Mesenchymal stem cell (in vitro differentiated cells and primary cell): ENCODE measurements at regions not wholly inside any gene's neighbourhood (a gene's known extent, or its start where the extent isn't known, plus 50 kb on each side); places are given as distances from the start of the nearest gene placed in this dataset.

Experiments
- DNase-seq: peaks from one replicate; pipeline ENCODE4 v3.0.0-alpha.2; 2013
- H2AFZ ChIP-seq: one replicate; pipeline ENCODE4 v1.6.1; 2013; ENCODE audit warnings: low read depth, mild to moderate bottlenecking, control low read depth, inconsistent platforms, low read length, moderate library complexity
- H2AK5ac ChIP-seq: 2 replicates; pipeline ENCODE4 v1.6.1; 2013; ENCODE audit warnings: low read length, moderate library complexity, mild to moderate bottlenecking, inconsistent platforms; ENCODE audit not compliant: severe bottlenecking
- H2BK120ac ChIP-seq: one replicate; pipeline ENCODE4 v1.6.1; 2013; ENCODE audit warnings: low read depth, mild to moderate bottlenecking, inconsistent platforms, low read length, moderate library complexity
- H2BK12ac ChIP-seq, 2 experiments: one replicate each; pipeline ENCODE4 v1.6.1; 2013; ENCODE audit warnings: inconsistent platforms in 2 of 2, low read length in 2 of 2, mild to moderate bottlenecking in 2 of 2, moderate library complexity in 2 of 2, control low read depth in 1 of 2
- H2BK15ac ChIP-seq: one replicate; pipeline ENCODE4 v1.6.1; 2013; ENCODE audit warnings: mild to moderate bottlenecking, low read depth, inconsistent platforms; ENCODE audit not compliant: poor library complexity, severe bottlenecking
- H2BK5ac ChIP-seq: 2 replicates; pipeline ENCODE4 v1.6.1; 2013; ENCODE audit warnings: low read depth, mild to moderate bottlenecking, low read length, control low read depth, inconsistent platforms; ENCODE audit not compliant: poor library complexity, severe bottlenecking
- H3K14ac ChIP-seq, 2 experiments: one replicate each; pipeline ENCODE4 v1.6.1; 2013; ENCODE audit warnings: inconsistent platforms in 2 of 2, low read length in 2 of 2, control low read depth in 1 of 2, mild to moderate bottlenecking in 1 of 2, moderate library complexity in 1 of 2
- H3K18ac ChIP-seq, 2 experiments: one replicate each; pipeline ENCODE4 v1.6.1; 2013; ENCODE audit warnings: inconsistent platforms in 2 of 2, low read length in 2 of 2, control low read depth in 1 of 2, low read depth in 1 of 2, mild to moderate bottlenecking in 1 of 2
- H3K23ac ChIP-seq, 2 experiments: one replicate each; pipeline ENCODE4 v1.6.1; 2013; ENCODE audit warnings: inconsistent platforms in 2 of 2, low read length in 2 of 2, mild to moderate bottlenecking in 2 of 2, moderate library complexity in 2 of 2, control low read depth in 1 of 2
- H3K27ac ChIP-seq: 2 replicates; pipeline ENCODE4 v1.5.1; 2013; ENCODE audit warnings: mild to moderate bottlenecking, moderate library complexity, low read length, control low read depth, inconsistent platforms; ENCODE audit not compliant: poor library complexity, severe bottlenecking
- H3K27me3 ChIP-seq, 2 experiments: 2 replicates each; pipeline versions ENCODE4 v1.6.1 to v1.7.0; 2013; ENCODE audit warnings: low read length in 2 of 2, mild to moderate bottlenecking in 2 of 2, moderate library complexity in 2 of 2, control low read depth in 1 of 2, inconsistent platforms in 1 of 2; ENCODE audit not compliant: control insufficient read depth in 1 of 2, insufficient read depth in 1 of 2
- H3K36me3 ChIP-seq, 2 experiments: 2 replicates each; pipeline versions ENCODE4 v1.6.1 to v1.7.0; 2013; ENCODE audit warnings: low read length in 2 of 2, control low read depth in 1 of 2, inconsistent platforms in 1 of 2, low read depth in 1 of 2, mild to moderate bottlenecking in 1 of 2; ENCODE audit not compliant: insufficient read depth in 2 of 2, control insufficient read depth in 1 of 2
- H3K4ac ChIP-seq, 2 experiments: one replicate each; pipeline ENCODE4 v1.6.1; 2013; ENCODE audit warnings: inconsistent platforms in 2 of 2, low read length in 2 of 2, mild to moderate bottlenecking in 2 of 2, moderate library complexity in 2 of 2, control low read depth in 1 of 2, low read depth in 1 of 2
- H3K4me1 ChIP-seq: 2 replicates; pipeline ENCODE4 v1.6.1; 2013; ENCODE audit warnings: low read depth, low read length, control low read depth; ENCODE audit not compliant: control insufficient read depth, insufficient read depth
- H3K4me2 ChIP-seq: 2 replicates; pipeline ENCODE4 v1.6.1; 2013; ENCODE audit warnings: low read length, mild to moderate bottlenecking, inconsistent platforms; ENCODE audit not compliant: poor library complexity, severe bottlenecking
- H3K4me3 ChIP-seq, 2 experiments: 2 replicates each; pipeline versions ENCODE4 v1.5.1 to v1.7.0; 2013; ENCODE audit warnings: low read length in 2 of 2, mild to moderate bottlenecking in 2 of 2, control low read depth in 1 of 2, low read depth in 1 of 2; ENCODE audit not compliant: insufficient read depth in 1 of 2
- H3K79me1 ChIP-seq: replicated peaks from 2 replicates; pipeline ENCODE4 v1.6.1; 2013; ENCODE audit warnings: mild to moderate bottlenecking, control low read depth, low read length, inconsistent platforms; ENCODE audit not compliant: poor library complexity, severe bottlenecking
- H3K9ac ChIP-seq: 2 replicates; pipeline ENCODE4 v1.7.0; 2013; ENCODE audit warnings: mild to moderate bottlenecking, low read length, moderate library complexity
- H3K9me3 ChIP-seq: 2 replicates; pipeline ENCODE4 v1.7.0; 2013; ENCODE audit warnings: mild to moderate bottlenecking, low read length; ENCODE audit not compliant: control insufficient read depth
- H4K8ac ChIP-seq: one replicate; pipeline ENCODE4 v1.6.1; 2013; ENCODE audit warnings: inconsistent platforms, mild to moderate bottlenecking, low read length, moderate library complexity
- H4K91ac ChIP-seq: one replicate; pipeline ENCODE4 v1.6.1; 2013; ENCODE audit warnings: mild to moderate bottlenecking, low read length, inconsistent platforms
- WGBS: methylation state at CpG from one replicate; pipeline ENCODE4 v1.1.7; 2013; ENCODE audit warnings: mixed read lengths; 5-methylcytosine and 5-hydroxymethylcytosine counted together

DNA sequence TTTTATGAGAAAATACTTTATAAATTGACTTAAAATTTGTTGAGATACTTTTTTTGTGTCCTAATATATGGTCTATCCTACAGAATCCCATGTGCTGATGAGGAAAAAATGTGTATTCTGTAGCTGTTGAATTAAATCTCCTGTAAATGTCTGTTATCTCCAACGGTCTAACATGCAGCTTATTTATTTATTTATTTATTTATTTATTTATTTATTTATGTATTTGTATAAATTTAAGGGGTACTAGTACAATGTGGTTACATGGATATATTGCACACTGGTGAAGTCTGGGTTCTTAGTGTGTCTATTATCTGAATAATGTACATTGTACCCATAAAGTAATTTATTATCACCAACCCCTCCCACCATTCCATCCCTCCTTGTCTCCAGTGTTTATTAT is 315.5 kb downstream of the TENT5A start:
- Histone ChIP-seq H3K14ac (no peak overlapping the region), H2BK120ac (no peak overlapping the region), H3K79me1 (no peaks in the 10 kb centered on the region), H3K9ac (no peak overlapping the region), H2BK5ac (no peak overlapping the region), H2BK12ac (no peak overlapping the region), H3K4ac (no peak overlapping the region), H2AK5ac (no peak overlapping the region), H4K8ac (no peak overlapping the region), H3K18ac (no peak overlapping the region), H3K4me1 (no peaks in the 10 kb centered on the region), H3K23ac (no peak overlapping the region), H3K36me3 (no peaks in the 10 kb centered on the region), H3K4me3 (no peak overlapping the region), H3K27me3 (no peaks in the 10 kb centered on the region), H4K91ac (no peak overlapping the region), H2AFZ (no peak overlapping the region), H3K9me3 (peaks cover 44% of the 10 kb centered on the region), H2BK15ac (no peak overlapping the region), H3K4me2 (no peak overlapping the region), H3K27ac (no peak overlapping the region)
- no CpG with 5 or more reads among the region's 1 CpG for WGBS
- no peak for DNase-seq

DNA sequence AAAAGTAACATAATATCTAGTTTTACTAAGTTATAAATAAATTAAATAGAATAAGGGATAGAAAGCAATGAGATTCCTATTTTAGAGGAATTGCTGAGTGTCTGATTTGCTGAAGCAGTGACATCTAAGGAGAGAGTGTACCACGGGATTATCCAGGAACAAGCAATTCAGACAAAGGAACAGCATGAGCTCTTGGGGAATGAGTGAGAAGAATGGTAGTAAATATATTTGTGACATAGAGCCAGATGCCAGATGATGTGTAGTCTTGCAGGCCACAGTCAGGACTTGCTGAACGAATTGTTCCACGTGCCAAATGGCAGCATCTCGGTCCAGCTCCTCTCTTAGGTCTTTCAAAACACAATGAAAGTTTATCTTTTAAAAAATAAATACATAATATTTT is 339.2 kb downstream of the TENT5A start:
- Histone ChIP-seq H2BK120ac (no peak overlapping the region), H3K14ac (no peak overlapping the region), H3K4me3 (no peak overlapping the region), H3K4me1 (no peaks in the 10 kb centered on the region), H3K27ac (no peak overlapping the region), H3K23ac (no peak overlapping the region), H2AFZ (no peak overlapping the region), H3K9ac (no peak overlapping the region), H3K9me3 (peaks cover 4% of the 10 kb centered on the region), H3K27me3 (no peaks in the 10 kb centered on the region), H2BK15ac (no peak overlapping the region), H3K18ac (no peak overlapping the region), H2BK5ac (no peak overlapping the region), H3K4me2 (no peak overlapping the region), H4K91ac (no peak overlapping the region), H3K4ac (no peak overlapping the region), H2BK12ac (no peak overlapping the region), H3K79me1 (no peaks in the 10 kb centered on the region), H3K36me3 (no peaks in the 10 kb centered on the region), H2AK5ac (no peak overlapping the region), H4K8ac (no peak overlapping the region)
- no peak for DNase-seq
- 81% methylated on average over 1 of the region's 4 CpGs for WGBS

DNA sequence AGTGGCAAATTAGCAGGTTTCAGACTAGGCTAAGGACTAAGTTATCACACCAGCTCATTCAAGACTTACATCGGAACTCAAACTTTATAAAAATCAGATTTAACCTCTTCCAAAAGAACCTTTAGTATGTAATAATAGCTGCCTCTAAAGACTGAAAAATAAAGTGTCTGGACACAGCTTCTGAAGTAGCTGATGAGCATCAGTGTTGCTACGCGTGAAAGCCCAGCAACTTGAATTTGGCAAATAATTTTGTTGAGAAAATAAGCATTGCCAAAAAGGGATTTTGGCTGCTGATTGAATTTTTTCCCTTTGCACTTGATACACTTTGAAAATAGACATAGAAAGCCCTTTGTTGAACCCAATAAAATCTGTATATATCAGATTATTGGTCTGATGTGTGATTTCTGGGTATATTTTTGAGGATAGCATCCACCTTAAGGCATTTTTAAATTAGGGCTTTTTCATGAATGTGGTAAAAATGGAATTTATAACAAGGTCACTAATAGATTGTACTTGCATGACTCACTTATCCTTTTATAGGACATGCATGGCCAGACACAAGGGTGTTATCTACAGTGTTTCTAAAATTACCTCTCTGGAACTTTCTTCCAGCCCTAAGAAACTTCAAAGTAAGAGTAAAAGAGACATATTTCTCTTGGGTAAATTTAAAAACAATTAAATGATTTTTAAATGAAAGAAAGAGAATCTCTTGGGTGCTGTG is 350.4 kb downstream of the TENT5A start:
- Histone ChIP-seq H3K36me3 (no peaks in the 10 kb centered on the region), H3K4me3 (no peak overlapping the region), H2AFZ (no peak overlapping the region), H3K4me1 (no peaks in the 10 kb centered on the region), H3K14ac (no peak overlapping the region), H2BK5ac (no peak overlapping the region), H3K4ac (no peak overlapping the region), H4K8ac (no peak overlapping the region), H2AK5ac (no peak overlapping the region), H3K23ac (no peak overlapping the region), H3K27me3 (no peaks in the 10 kb centered on the region), H3K27ac (no peak overlapping the region), H2BK12ac (no peak overlapping the region), H2BK15ac (no peak overlapping the region), H2BK120ac (no peak overlapping the region), H4K91ac (no peak overlapping the region), H3K4me2 (no peak overlapping the region), H3K18ac (peak overlapping the region in 1 of 2 experiments; percentile 33), H3K9me3 (no peaks in the 10 kb centered on the region), H3K9ac (peak overlapping the region; percentile 7), H3K79me1 (no peaks in the 10 kb centered on the region)
- 89% methylated on average over 2 of the region's 3 CpGs for whole genome bisulfite sequencing
- peak; percentile 48 for DNase-seq

DNA sequence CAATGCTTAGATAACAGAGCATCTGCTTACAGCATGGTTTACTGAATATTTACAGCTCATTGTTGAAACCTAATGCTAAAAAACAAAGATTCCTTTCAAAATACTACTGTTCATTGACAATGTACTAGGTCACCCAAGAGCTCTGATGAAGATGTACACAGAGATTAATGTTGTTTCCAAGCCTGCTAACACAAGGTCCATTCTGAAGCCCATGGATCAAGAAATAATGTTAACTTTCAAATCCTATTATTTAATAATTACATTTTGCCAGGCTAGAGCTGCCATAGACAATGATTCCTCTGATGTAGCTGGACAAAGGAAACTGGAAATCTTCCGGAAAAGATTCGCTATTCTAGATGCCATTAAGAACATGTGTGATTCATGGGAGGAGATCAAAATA is 355.6 kb downstream of the TENT5A start:
- H2BK120ac ChIP-seq = no peak overlapping the region
- no peak overlapping the region for H3K23ac ChIP-seq
- H2BK12ac ChIP-seq = no peak overlapping the region
- no peak overlapping the region for H2AFZ ChIP-seq
- no peaks in the 10 kb centered on the region for H3K27me3 ChIP-seq
- H3K4ac ChIP-seq = no peak overlapping the region
- no peak overlapping the region for H3K14ac ChIP-seq
- H3K4me1 ChIP-seq = no peaks in the 10 kb centered on the region
- H3K18ac ChIP-seq = no peak overlapping the region
- H2BK15ac ChIP-seq = no peak overlapping the region
- no peaks in the 10 kb centered on the region for H3K36me3 ChIP-seq
- H3K79me1 ChIP-seq = no peaks in the 10 kb centered on the region
- H2BK5ac ChIP-seq = no peak overlapping the region
- H4K91ac ChIP-seq = no peak overlapping the region
- H3K9me3 ChIP-seq = peaks cover 8% of the 10 kb centered on the region
- 98% methylated on average over 2 of the region's 2 CpGs for WGBS
- no peak overlapping the region for H3K9ac ChIP-seq
- H3K27ac ChIP-seq = no peak overlapping the region
- H2AK5ac ChIP-seq = no peak overlapping the region
- no peak overlapping the region for H3K4me2 ChIP-seq
- no peak overlapping the region for H4K8ac ChIP-seq
- no peak for DNase-seq
- no peak overlapping the region for H3K4me3 ChIP-seq
